GM21717 (cell line): ENCODE measurements at regions not wholly inside any gene's neighbourhood (a gene's known extent, or its start where the extent isn't known, plus 50 kb on each side); places are given as distances from the start of the nearest gene placed in this dataset.

Experiments used
- ATAC-seq: cut with Tn5 transposase; IDR thresholded peaks from one replicate; pipeline ENCODE4 v1.9.1; 2021; ENCODE audit warnings: mild to moderate bottlenecking, moderate library complexity; ENCODE audit not compliant: unreplicated experiment

GRCh38 chr5:97388794-97389193 is 205.7 kb upstream of the RIOK2 start:
- ATAC-seq: no peak

DNA sequence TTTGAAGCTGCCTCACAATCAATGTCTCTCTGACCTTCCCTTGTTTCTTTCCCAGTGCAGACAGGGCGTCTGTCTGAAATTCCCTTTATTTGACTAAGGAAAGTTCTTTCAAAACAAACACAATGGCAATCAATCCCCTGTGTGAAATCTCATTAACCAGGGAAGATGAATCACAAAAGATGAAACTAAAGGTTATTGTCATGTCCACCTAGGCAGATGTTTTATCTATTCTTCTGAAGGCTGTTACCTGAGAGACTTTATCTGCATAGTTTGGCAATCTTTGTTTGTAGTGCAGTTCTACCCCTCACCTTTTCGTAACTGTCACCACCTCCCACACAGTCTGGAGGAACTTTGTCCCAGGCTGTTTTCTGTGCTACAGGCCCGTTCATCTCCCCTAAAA is 217.5 kb upstream of the RIOK2 start:
- no peak for ATAC-seq

- no peak for ATAC-seq
These were observed 222.9 kb upstream of the RIOK2 start for GRCh38 chr5:97405941-97406340.

DNA sequence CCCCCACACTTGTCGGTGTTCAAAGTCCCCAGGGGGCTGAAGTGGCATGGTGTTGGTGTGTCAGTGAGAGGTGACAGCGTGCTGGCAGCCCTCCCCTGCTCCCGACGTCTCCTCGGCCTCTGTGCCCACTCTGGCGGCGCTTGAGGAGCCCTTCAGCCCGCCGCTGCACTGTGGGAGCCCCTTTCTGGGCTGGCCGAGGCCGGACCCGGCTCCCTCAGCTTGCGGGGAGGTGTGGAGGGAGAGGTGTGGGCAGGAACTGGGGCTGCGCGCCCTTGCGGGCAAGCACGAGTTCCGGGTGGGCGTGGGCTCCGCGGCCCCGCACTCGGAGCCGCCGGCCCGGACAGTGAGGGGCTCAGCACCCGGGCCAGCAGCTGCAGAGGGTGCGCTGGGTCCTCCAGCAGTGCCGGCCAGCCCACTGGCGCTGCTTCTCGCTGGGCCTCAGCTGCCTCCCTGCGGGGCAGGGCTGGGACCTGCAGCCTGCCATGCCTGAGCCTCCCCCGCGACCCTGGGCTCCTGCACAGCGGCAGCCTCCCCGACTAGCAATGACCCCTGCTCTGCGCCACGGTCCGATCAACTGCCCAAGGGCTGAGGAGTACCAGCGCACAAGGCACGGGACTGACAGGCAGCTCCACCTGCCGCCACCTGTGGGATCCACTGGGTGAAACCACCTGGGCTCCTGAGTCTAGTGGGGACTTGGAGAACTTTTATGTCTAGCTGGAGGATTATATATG is 224.1 kb upstream of the RIOK2 start:
- no peak for ATAC-seq

- ATAC-seq: no peak
These were observed 225.3 kb upstream of the RIOK2 start for GRCh38 chr5:97408331-97408730.

GRCh38 chr5:97412959-97413358 is 229.9 kb upstream of the RIOK2 start:
- no peak for ATAC-seq

- no peak for ATAC-seq
These were observed 234.9 kb upstream of the RIOK2 start for GRCh38 chr5:97417986-97418385.

- ATAC-seq: peak; percentile 79
These were observed 235.4 kb upstream of the RIOK2 start for GRCh38 chr5:97418462-97418861.

DNA sequence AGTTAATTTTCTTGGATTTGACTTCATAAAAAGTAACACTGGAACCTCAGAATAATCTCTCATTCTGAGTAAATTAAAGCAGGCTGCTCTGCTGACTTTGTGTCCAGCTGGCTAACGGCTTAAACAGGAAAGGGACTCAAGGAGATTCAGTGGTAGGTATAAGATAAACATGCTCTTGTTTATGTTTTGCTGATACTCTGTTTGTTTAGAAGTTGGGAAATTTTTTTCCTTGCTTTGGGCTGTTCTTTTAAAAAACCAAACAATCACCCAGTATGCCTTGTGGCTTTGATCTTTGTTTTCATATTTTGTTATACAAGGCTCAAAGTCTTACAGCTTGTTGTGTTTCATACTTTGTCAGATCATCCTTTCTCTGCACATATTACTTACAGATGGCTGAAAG is 237.6 kb upstream of the RIOK2 start:
- no peak for ATAC-seq

GRCh38 chr5:97422678-97423077 is 239.6 kb upstream of the RIOK2 start:
- ATAC-seq: no peak

- ATAC-seq: no peak
These were observed 242.5 kb upstream of the RIOK2 start for GRCh38 chr5:97425511-97425910.

DNA sequence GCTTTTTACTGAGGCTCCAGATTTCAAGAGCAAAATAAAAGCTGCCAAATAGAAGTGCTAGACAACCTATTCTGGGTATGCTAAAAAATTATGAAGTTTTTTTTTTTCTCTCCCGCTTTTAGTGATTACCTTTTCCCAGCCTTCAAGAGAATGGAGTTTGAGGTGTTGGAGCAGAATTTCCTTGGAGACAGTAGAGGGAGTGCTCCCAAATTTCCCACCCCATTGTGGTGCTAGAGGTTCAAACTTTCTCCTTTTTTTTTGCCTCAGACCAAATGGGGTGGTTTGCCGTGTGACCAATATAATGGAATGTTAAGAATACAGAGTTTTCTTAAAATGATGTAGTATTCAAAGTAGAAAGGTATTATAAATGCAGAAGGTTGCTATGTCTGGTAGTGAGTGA is 244.2 kb upstream of the RIOK2 start:
- ATAC-seq: no peak

GRCh38 chr5:97434021-97434420 is 251.0 kb upstream of the RIOK2 start:
- ATAC-seq: no peak

GRCh38 chr5:97436405-97436804 is 253.4 kb upstream of the RIOK2 start:
- ATAC-seq: no peak

GRCh38 chr5:97443740-97444139 is 260.7 kb upstream of the RIOK2 start:
- ATAC-seq: no peak

DNA sequence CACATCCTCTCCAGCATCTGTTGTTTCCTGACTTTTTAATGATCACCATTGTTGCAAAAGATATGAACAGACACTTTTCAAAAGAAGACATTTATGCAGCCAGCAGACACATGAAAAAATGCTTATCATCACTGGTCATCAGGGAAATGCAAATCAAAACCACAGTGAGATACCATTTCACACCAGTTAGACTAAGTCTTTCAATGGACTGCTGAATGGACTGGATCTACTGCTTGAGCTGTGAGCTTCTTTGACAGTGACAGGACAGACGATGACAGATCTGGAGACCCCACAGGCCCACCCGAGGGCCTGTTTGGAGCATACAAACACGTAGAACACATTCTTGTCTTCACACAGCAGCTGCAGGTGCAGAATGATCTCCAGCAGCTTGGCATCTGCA is 266.1 kb upstream of the RIOK2 start:
- no peak for ATAC-seq

GRCh38 chr5:97452646-97453045 is 269.6 kb upstream of the RIOK2 start:
- ATAC-seq: no peak

DNA sequence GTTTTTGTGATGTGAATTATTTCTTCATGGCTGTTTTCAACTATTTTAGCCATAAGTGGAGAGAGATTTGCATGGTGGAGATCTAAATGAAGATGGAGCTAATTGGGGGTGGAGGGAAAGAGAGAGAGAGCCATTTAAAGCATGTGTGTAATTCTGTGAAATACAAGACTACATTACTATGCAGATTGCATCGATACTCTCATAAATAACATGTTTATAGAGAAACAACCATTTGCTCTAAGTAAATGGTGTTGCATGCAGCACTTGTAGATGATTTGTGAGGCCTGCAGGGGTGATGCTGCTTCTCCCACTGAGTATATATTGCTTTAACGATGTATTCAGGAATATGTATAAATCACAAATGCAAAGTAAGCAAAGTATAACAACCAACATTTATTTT is 270.2 kb upstream of the RIOK2 start:
- no peak for ATAC-seq

GRCh38 chr5:97454015-97454414 is 271.0 kb upstream of the RIOK2 start:
- no peak for ATAC-seq

DNA sequence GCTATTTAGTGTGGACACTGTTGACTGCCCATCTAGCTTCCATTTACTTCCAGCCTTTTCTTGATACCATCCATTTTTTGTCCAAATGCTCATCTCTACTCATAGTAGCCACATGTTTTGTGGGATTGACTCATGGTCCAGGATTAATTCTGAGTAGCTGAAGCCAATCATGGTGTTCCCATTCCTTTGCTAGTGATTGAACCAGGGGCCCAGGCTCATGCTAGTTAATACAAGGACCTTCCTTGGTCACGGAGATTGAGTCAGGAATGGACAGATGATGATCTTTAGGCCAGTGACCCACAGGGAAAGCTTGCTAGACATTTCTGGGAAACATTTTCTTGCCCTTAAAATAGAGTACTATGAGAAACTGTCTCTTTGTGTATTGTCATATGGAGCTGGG is 272.9 kb upstream of the RIOK2 start:
- no peak for ATAC-seq

DNA sequence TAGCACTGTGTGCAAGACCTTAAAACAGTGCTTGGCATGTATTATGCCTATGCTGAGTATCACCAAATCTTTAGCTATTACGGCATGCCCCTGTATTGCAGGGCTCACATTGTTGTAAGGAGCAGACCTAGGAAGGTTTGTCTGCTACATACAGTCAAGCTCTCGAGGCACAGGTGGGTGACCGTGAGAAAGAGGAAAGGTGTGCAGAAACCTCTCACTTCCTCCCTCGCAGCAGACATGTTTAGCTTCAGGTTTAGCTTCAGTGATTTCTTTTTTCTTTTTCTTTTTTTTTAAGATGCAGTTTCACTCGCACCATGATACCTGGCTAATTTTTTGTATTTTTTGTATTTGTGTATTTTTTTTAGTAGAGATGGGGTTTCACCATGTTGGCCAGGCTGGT is 275.8 kb upstream of the RIOK2 start:
- ATAC-seq: peak; percentile 84

DNA sequence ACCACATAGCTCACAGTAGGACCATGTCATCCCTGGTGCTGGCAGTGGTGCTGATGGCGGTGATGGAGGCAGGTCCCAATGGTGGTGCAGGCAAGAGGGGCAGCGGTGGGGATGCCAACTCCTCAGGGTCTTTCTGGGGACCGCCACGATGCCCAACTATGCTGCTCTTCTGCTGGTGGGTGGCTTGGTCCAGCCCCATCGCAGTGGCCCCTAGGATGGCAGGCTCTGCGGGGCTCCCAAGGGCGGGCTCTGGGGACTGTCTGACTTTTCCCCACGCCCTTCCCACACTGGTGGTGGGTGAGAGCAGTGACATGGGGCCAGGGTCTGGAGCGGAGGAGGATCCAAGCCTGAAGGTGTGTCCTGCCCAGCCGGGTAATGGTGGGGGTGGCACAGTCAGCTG is 288.9 kb upstream of the RIOK2 start:
- no peak for ATAC-seq

GRCh38 chr5:97475847-97476246 is 292.8 kb upstream of the RIOK2 start:
- ATAC-seq: no peak
